ENCODE measurements at regions not wholly inside any gene's neighbourhood (a gene's known extent, or its start where the extent isn't known, plus 50 kb on each side); places are given as distances from the start of the nearest gene placed in this dataset.

DNA sequence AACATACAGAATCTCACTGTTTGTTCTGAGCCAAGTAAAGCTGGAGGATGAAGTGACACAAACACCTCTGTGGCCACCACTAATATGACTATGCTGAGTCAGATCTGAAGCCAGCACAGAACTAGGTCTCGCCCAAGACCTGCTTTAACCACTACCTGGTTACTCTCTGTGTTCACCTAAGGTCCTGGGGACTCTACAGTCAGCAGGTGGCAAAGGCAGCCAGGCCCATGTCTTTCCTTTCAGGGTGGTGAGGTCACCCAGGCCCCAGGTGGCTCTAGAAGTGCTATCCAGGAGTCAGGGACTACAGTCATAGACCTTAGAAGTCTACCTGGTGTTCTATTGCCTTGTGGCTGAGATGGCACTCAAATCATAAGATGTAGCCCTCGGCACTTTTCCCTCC is 287.9 kb upstream of the ARRDC4 start:
- no peak for DNase-seq

DNA sequence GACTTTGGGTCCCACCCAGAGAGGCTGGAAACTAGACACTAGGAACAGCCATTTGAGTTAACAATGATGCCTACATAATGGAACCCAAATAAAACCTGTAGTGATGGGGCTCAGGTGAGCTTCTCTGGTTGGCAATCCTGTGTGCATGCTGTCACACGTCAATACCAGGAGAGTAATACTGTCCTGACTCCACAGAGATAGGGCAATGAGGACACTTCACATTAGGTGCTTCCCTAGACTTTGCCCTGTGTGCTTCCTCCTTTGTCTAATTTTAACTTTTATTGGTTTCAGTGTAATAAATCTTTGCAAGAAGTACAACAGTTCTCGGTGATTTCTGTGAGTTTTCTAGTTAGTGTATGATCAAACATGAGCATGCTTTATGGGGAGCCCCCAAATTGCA is 281.8 kb upstream of the ARRDC4 start:
- DNase-seq, result no peak

DNA sequence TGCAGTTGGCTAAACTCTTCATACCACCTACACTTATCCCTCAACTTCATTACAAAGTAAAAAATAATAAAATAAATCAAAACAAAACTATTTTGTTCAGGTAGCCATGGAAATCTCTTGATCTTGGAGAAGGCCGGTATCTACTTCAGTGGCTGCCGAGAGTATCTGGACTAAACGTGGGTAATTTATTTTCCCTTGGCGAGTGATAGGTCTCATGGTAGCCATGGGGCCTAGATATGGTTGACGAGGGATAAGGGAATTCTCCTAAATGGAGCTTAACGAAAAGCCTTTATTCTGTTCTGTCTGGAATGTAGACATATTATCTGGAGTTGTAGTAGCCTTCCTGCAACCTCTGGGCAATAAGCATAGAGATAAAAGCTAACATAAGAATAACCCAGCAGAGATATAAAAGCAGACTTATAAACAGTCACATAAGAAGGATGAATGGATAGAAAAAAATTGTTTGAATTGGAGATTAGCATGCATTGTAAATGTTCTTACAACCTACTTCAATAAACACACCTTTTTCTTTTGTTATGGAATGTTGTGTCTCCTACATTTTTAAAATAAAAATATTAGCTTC is 281.3 kb upstream of the ARRDC4 start:
- DNase-seq, result no peak

- no peak for DNase-seq
These were observed 279.8 kb upstream of the ARRDC4 start for GRCh38 chr15:97680606-97681220.

DNA sequence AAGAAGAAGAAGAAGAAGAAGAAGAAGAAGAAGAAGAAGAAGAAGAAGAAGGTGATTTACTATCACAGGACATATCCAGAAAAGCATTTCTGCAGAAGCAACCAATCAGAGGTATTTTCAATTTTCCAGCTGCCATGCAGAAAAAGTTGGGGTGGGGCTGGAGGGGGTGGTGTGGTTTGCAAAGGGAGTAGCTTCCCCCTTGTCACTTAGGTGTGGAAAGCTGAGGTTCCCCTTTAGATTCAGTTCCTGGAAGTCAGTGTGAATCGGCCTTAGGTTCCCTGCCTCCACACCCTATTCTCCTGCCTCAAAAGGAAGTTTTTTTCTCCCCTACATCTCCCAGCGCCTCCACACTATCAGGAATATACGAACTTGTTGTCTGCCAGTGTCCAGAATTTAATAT is 276.7 kb upstream of the ARRDC4 start:
- peak; percentile 1 for DNase-seq

GRCh38 chr15:97684249-97684648 is 276.3 kb upstream of the ARRDC4 start:
- peak; percentile 10 for DNase-seq

GRCh38 chr15:97686324-97686723 is 274.2 kb upstream of the ARRDC4 start:
- DNase-seq, result no peak

DNA sequence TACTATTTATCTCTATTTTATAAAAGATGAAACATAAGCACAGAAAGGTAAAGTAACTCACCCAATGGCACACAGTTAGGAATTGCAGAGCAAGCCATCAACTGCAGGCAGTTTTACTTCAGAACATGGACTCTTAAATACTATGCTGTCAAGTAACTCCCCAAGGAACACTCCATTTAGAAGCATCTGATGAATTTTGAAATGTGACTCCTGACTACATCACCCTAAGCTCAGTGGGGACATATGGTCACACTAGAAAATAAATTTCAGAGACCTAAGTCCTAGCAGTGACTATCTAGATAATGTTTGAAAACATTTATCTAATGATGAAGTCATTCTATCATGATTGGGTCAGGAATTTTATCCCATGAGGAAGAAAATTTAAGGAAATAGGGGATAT is 272.8 kb upstream of the ARRDC4 start:
- no peak for DNase-seq

GRCh38 chr15:97688177-97688576 is 272.3 kb upstream of the ARRDC4 start:
- DNase-seq, result no peak

DNA sequence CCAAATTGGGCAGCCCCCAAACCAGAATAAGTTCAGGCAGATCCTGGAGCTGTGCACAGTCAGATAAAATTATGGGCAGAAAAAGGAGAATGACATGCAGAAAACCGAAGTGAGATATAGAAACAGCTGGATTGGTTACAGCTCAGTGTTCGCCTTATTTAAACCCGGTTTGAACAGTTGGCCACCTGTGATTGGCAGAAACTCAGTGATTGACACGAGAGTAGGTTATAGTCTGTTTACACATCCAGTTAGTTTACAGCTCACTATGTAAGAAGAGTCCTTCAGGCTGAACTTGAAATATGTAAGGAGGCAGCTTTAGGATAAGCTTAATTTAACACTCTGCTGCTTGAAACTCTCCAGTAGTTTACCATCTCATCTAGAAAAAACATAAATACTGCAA is 271.6 kb upstream of the ARRDC4 start:
- no peak for DNase-seq

DNA sequence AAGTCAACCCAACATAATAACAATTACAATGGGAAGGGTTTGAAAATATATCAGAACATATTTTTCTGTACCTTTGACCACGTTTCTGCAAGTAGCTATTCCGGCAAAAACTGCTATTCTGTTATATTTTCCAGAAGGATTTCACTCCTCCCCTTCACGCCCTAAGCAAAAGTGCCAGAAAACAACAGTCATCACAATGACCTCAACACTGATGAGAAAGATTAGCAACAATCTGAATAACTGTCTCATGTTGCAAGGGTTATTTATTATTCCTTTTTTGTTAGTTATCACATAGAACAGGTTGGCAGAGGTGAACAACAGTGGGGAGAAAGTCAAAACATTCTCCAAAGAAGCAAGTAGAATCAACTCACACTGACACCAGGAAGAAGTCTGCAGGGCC is 269.4 kb upstream of the ARRDC4 start:
- no peak for DNase-seq

- no peak for DNase-seq
These were observed 268.7 kb upstream of the ARRDC4 start for GRCh38 chr15:97691799-97692198.

GRCh38 chr15:97692301-97693015 is 268.0 kb upstream of the ARRDC4 start:
- peak; percentile 3 for DNase-seq

DNA sequence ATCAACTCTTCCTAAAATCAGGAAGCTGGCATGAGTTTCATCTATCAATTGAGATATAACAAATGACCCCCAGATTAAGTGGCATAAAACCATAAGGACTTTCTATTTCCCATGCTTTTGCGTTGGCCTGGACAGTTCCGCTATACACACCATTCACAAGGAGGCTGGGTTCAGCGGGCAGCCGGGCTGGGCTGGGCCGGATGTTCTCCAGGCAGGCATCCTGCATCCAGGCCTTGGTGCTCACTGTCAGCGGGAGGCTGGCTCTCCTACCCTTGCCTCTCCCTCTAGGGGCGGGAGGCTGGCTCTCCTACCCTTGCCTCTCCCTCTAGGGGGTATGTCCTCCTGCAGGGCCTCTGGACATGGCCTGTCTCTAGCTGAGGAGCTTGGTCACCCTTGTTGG is 266.0 kb upstream of the ARRDC4 start:
- no peak for DNase-seq

DNA sequence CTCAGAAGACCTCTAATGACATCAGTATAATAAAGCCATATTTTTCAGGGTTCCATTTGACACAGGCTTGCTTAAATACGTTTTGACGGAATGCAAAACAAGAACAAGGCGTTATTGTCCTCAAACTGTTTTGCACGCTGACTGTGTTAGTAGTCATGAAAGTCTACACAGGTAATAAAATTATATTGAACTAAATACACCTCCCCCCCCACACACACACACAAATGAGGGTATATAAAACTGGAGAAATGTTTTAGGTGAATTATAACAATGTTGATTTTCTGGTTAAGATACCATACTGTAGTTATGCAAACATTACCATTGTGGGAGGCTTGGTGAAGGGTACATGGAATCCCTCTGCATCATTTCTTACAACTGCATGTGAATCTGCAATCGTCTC is 257.1 kb upstream of the ARRDC4 start:
- DNase-seq, result no peak

GRCh38 chr15:97706059-97706458 is 254.4 kb upstream of the ARRDC4 start:
- no peak for DNase-seq

DNA sequence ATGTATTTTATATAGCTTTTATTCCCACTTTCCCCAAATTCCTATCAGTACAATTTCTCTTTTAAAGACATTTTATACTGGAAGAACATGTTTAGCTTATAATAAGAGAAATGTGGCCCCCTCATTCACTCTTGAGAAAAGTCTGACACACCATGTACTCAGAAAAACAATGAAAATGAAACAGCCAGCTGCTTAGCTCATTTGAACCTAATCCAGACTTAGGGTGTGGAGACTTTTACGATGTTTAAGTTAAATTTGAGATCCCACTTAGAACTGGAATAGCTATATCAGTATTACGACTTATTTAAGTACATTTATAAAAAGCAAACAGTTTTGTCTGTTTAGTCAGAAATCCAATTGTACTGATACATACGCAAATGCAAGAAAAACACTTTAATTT is 252.3 kb upstream of the ARRDC4 start:
- DNase-seq, result no peak

DNA sequence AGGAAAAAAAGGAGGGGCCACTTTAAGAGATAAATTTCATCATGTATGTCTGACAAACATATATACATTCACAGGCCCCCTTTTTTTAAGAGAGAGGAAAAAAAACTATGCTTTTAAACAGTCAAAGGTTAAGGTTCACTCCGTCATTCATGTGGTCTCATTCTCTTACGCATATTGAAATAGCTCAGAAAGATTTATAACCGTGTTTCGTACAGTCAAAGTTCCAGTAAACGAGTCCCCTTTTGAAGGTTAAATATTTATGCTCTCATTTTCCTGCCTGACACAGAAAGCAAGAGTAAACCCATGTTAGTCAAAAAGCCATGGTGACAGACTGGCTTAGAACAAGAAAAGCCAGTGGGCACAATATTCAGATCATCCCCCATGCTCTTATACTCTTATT is 248.0 kb upstream of the ARRDC4 start:
- no peak for DNase-seq

DNA sequence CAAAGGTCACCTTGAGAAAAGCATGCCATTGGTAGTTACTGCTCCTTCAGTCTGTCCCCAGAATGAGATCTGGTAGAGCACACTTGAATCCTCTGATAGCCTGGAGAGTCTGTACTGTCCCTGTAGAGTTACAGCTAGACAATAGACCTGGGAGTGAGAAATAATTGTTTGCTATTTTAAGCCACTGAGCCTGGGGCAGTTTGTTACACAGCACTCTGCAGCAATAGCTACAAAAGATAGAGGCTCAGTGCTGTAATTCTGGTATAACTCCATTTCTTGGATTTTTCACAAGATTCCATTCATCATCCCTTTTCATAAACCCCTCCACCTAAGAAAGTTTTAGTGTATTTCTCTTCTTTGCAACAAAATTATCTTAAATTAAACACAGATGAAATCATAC is 242.7 kb upstream of the ARRDC4 start:
- DNase-seq, result no peak

GRCh38 chr15:97718509-97718908 is 242.0 kb upstream of the ARRDC4 start:
- no peak for DNase-seq

DNA sequence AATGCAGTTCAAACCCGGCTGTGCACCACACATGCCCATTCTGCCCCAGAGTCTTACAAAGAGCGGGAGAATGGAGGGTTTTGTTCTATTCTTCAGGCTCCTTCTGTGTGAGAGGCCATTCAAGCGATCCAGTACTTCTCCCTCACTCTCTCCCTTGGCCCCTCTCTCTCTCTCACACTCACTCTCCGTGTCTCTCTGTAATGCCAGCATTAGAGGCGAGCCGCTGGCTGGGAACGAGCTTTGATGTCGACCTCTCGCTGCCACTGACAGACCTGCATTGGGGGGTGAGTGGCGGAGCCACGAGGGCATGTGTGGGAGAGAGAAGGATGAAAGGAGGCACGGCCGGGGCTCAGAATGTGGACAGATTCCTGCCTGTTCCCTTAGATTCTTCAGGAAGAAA is 231.7 kb upstream of the ARRDC4 start:
- no peak for DNase-seq

DNA sequence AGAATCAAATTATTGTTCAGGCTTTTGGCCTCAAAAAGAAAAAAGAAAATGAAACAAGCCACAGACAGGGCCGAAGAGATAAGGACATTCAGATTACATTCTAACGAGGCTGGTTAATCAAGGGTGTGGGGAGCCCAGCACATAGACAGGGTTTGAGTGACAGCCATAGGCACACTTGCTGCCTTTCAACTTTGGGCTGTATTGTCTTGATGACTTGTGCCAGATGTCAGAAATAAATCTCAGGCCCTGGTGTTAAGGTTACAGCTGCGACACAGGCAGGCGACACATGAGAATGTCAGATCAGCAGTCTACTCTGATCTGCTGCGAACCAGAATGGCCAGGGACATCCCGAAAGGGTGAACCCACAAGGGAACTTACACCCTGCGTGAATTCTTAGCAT is 231.2 kb upstream of the ARRDC4 start:
- DNase-seq, result no peak

- DNase-seq, result no peak
These were observed 230.2 kb upstream of the ARRDC4 start for GRCh38 chr15:97730315-97730714.

- DNase-seq, result no peak
These were observed 228.6 kb upstream of the ARRDC4 start for GRCh38 chr15:97731859-97732258.

- DNase-seq, result no peak
These were observed 227.1 kb upstream of the ARRDC4 start for GRCh38 chr15:97733373-97733772.
